K562 (cell line): ENCODE measurements at regions not wholly inside any gene's neighbourhood (a gene's known extent, or its start where the extent isn't known, plus 50 kb on each side); places are given as distances from the start of the nearest gene placed in this dataset.

Source experiments
- ATAC-seq: fragments of 200-7000 bp; cut with Tn5 transposase; 3 replicates; pipeline ENCODE4 v1.9.1; 2020; ENCODE audit warnings: moderate library complexity
- BruUV-seq: library from RNA; stranded (reverse); fragments of 400-500 nt; replicated peaks from 2 replicates; lab custom pipeline; 2021; lab: Mats Ljungman, UMichigan
- CTCF ChIA-PET: fragments of 300-600 bp; formaldehyde crosslinking; extraction: SDS; loops from one replicate; lab custom pipeline; 2021; ENCODE audit warnings: low intra/inter-chr PET ratio; lab: Yijun Ruan, JAX
- POLR2A ChIA-PET: fragments of 300-600, 350-650 bp; sonication (Branson Sonifier 250); formaldehyde crosslinking; extraction: SDS; loops from one replicate; lab custom pipeline; 2021; ENCODE audit warnings: antibody characterized with exemption, inconsistent platforms; lab: Yijun Ruan, JAX
- DNase-seq, 4 experiments: peaks; one replicate each; pipeline versions ENCODE4 v3.0.0 to v3.0.0-alpha.2; 2011 to 2018; ENCODE audit warnings: low spot score in 3 of 4, mixed read lengths in 3 of 4; ENCODE audit errors: extremely low read depth in 1 of 4
- FAIRE-seq: peaks from 2 replicates; lab custom pipeline; 2011; peaks lifted over from hg19 to GRCh38; lab: Jason Lieb, UNC
- H2AFZ ChIP-seq: 2 replicates; pipeline ENCODE4 v1.6.0; 2011; ENCODE audit warnings: low read depth, low read length, control low read depth, inconsistent platforms
- H3K27ac ChIP-seq: fragments of 200-600 bp; 3 replicates; pipeline ENCODE4 v1.8.0; 2011; ENCODE audit warnings: low read depth, mild to moderate bottlenecking, control low read depth, inconsistent platforms, low read length, moderate library complexity, mixed read lengths; ENCODE audit errors: extremely low read depth
- H3K27me3 ChIP-seq, 2 experiments: fragments of 300-600 bp in 1 of 2; 2 replicates in 1 of 2; 3 replicates in 1 of 2; pipeline versions ENCODE4 v1.6.0 to v1.8.0; 2011; ENCODE audit warnings: inconsistent platforms in 2 of 2, low read length in 2 of 2, mild to moderate bottlenecking in 1 of 2, mixed read lengths in 1 of 2, moderate library complexity in 1 of 2; ENCODE audit not compliant: control insufficient read depth in 2 of 2, insufficient read depth in 2 of 2
- H3K36me3 ChIP-seq: fragments of 300-600 bp; 3 replicates; pipeline ENCODE4 v1.8.0; 2011; ENCODE audit warnings: mild to moderate bottlenecking, low read length, inconsistent platforms; ENCODE audit not compliant: control insufficient read depth, insufficient read depth
- H3K4me1 ChIP-seq, 2 experiments: fragments of 200-600 bp in 1 of 2; replicated peaks in 1 of 2; 2 replicates in 1 of 2; 3 replicates in 1 of 2; pipeline versions ENCODE4 v1.5.1 to v1.8.0; 2011; ENCODE audit warnings: inconsistent platforms in 2 of 2, low read length in 2 of 2, mild to moderate bottlenecking in 1 of 2, mixed read lengths in 1 of 2, moderate library complexity in 1 of 2; ENCODE audit not compliant: control insufficient read depth in 2 of 2, insufficient read depth in 2 of 2
- H3K4me2 ChIP-seq: 2 replicates; pipeline ENCODE4 v1.6.1; 2011; ENCODE audit warnings: low read length, control low read depth, inconsistent platforms, mixed read lengths; ENCODE audit not compliant: insufficient read depth
- H3K4me3 ChIP-seq: fragments of 200-600 bp; sonication (generic), shearing (Covaris generic); 2 replicates; pipeline ENCODE4 v1.5.1; 2016; ENCODE audit warnings: control low read depth, inconsistent platforms
- H3K79me2 ChIP-seq: fragments of 200-600 bp; 3 replicates; pipeline ENCODE4 v1.8.0; 2011; ENCODE audit warnings: low read length, inconsistent platforms; ENCODE audit not compliant: control insufficient read depth, insufficient read depth
- H3K9ac ChIP-seq, 2 experiments: 2 replicates each; pipeline versions ENCODE4 v1.6.0 to v1.6.1; 2011; ENCODE audit warnings: low read depth in 2 of 2, low read length in 2 of 2, control low read depth in 1 of 2, inconsistent platforms in 1 of 2, mild to moderate bottlenecking in 1 of 2, mixed read lengths in 1 of 2; ENCODE audit not compliant: insufficient read depth in 1 of 2
- H3K9me1 ChIP-seq: one replicate; pipeline ENCODE4 v1.6.0; 2011; ENCODE audit warnings: inconsistent platforms, mild to moderate bottlenecking, low read length, moderate library complexity; ENCODE audit not compliant: control insufficient read depth, insufficient read depth
- H3K9me3 ChIP-seq: replicated peaks from 2 replicates; pipeline ENCODE4 v1.5.1; 2011; ENCODE audit warnings: low read depth, low read length, inconsistent platforms; ENCODE audit not compliant: control insufficient read depth, insufficient read depth
- H4K20me1 ChIP-seq: replicated peaks from 2 replicates; pipeline ENCODE4 v1.6.1; 2011; ENCODE audit warnings: low read length, inconsistent platforms, mixed read lengths; ENCODE audit not compliant: control insufficient read depth, insufficient read depth
- BCOR ChIP-seq: fragments of 450-650 bp; IDR thresholded peaks from 2 replicates; pipeline ENCODE4 v1.6.1; 2016
- BRF2 ChIP-seq: IDR thresholded peaks from 3 replicates; pipeline ENCODE4 v1.6.1; 2011; ENCODE audit warnings: borderline replicate concordance, mild to moderate bottlenecking; ENCODE audit not compliant: insufficient read length, insufficient read depth
- CBX2 ChIP-seq: fragments of 200-600 bp; sonication (generic); IDR thresholded peaks from one replicate; pipeline ENCODE4 v1.6.1; 2012; ENCODE audit warnings: mild to moderate bottlenecking, low read length, inconsistent platforms; ENCODE audit not compliant: insufficient read depth, poor library complexity, severe bottlenecking
- E2F4 ChIP-seq: sonication (generic); formaldehyde crosslinking; IDR thresholded peaks from 2 replicates; pipeline ENCODE4 v1.8.0; 2022; ENCODE audit warnings: mild to moderate bottlenecking, low read depth, missing genetic modification reagents
- EHMT2 ChIP-seq: fragments of 450-650 bp; IDR thresholded peaks from 2 replicates; pipeline ENCODE4 v1.6.1; 2018; ENCODE audit warnings: antibody characterized with exemption
- LEF1 ChIP-seq: fragments of 450-650 bp; IDR thresholded peaks from 2 replicates; pipeline ENCODE4 v1.6.1; 2016; ENCODE audit warnings: mild to moderate bottlenecking
- MXI1 ChIP-seq: IDR thresholded peaks from 2 replicates; pipeline ENCODE4 v1.6.1; 2011; ENCODE audit warnings: low read depth, mild to moderate bottlenecking, improper control_type of control experiment, low read length
- RUNX1 ChIP-seq: sonication (generic); IDR thresholded peaks from 2 replicates; pipeline ENCODE4 v1.6.1; 2016; ENCODE audit warnings: antibody characterized with exemption, low read depth
- SP1 ChIP-seq: sonication (generic); formaldehyde crosslinking; IDR thresholded peaks from 2 replicates; pipeline ENCODE4 v1.8.1; 2022; ENCODE audit warnings: mild to moderate bottlenecking, missing genetic modification reagents
- SRF ChIP-seq, 2 experiments: fragments of 250-450, 450-650 bp in 1 of 2; sonication (Bioruptor Pico) in 1 of 2; sonication (generic) in 1 of 2; formaldehyde crosslinking; IDR thresholded peaks; 2 replicates each; pipeline versions ENCODE4 v1.5.0 to v1.5.1; 2020 to 2022; ENCODE audit warnings: mild to moderate bottlenecking in 1 of 2, missing genetic modification reagents in 1 of 2
- YBX1 ChIP-seq: fragments of 450-650 bp; IDR thresholded peaks from 2 replicates; pipeline ENCODE4 v1.7.1; 2016; ENCODE audit warnings: mild to moderate bottlenecking
- ZNF239 ChIP-seq: fragments of 250-450 bp; sonication (Bioruptor Pico); IDR thresholded peaks from 2 replicates; pipeline ENCODE4 v1.4.0; 2020; ENCODE audit warnings: mild to moderate bottlenecking
- ZNF512 ChIP-seq: IDR thresholded peaks from 2 replicates; pipeline ENCODE4 v1.6.1; 2016; ENCODE audit warnings: missing genetic modification characterization, missing compliant biosample characterization
- ZNF778 ChIP-seq: fragments of 450-650 bp; formaldehyde crosslinking; IDR thresholded peaks from 2 replicates; pipeline ENCODE4 v1.4.0; 2020; ENCODE audit warnings: mild to moderate bottlenecking, moderate library complexity
- WGBS: fragments of 100-300 bp; shearing (Covaris generic); methylation state at CpG from one replicate; pipeline ENCODE4 v1.1.6; 2016; ENCODE audit warnings: low coverage, mixed read lengths; ENCODE audit not compliant: insufficient coverage; ENCODE audit errors: missing lambda C conversion rate; 5-methylcytosine and 5-hydroxymethylcytosine counted together
- in situ Hi-C: fragments of 300-500 bp; cut with MboI; formaldehyde crosslinking; loops from 4 replicates; pipeline ENCODE4 v1.15.0; 2018; ENCODE audit warnings: inconsistent platforms, mixed read lengths
- intact Hi-C: fragments of 100-400 bp; cut with micrococcal nuclease; formaldehyde crosslinking; loops from 2 replicates; pipeline ENCODE4 v1.14.2; 2022

- no peaks in the 10 kb centered on the region for H3K79me2 ChIP-seq
- WGBS, result 2% methylated on average over 5 of the region's 5 CpGs
- no peak overlapping the region for H3K9ac ChIP-seq
- H3K9me1 ChIP-seq, result no peaks in the 10 kb centered on the region
- ATAC-seq, result no peak
- H4K20me1 ChIP-seq, result no peaks in the 10 kb centered on the region; the same call in 1 of the 2 replicates
- no peaks in the 10 kb centered on the region for H3K9me3 ChIP-seq
- no peaks in the 10 kb centered on the region for H3K36me3 ChIP-seq
- H3K4me2 ChIP-seq, result no peak overlapping the region
- no peak overlapping the region for H3K4me3 ChIP-seq
- no peak overlapping the region for H2AFZ ChIP-seq
- no peak overlapping the region for H3K27ac ChIP-seq
- ChIA-PET POLR2A (no interaction called here), CTCF (no interaction called here)
- BruUV-seq, result no TSS peak
- H3K27me3 ChIP-seq, result 0 out of 5 replicates have a peak, but pooled peaks cover 0 to 3% of the 10 kb centered on the region in 2 experiments
- in situ Hi-C loops (no loop called here), intact Hi-C loops (no loop called here)
- H3K4me1 ChIP-seq, result no peaks in the 10 kb centered on the region; a peak in 1 of 5 replicates
- DNase-seq, result no peak
- no peak for FAIRE-seq
- TF ChIP-seq RUNX1, result no peak
- TF ChIP-seq BRF2, result no peak
- TF ChIP-seq SRF (CRISPR knock-in tag; IDR thresholded peaks at IDR 0.05), result no peak
- no peak for TF ChIP-seq ZNF778 (CRISPR knock-in tag)
- TF ChIP-seq YBX1, result no peak
- no peak for TF ChIP-seq MXI1
- TF ChIP-seq ZNF512 (tag), result no peak
- no peak for TF ChIP-seq EHMT2
- TF ChIP-seq E2F4, result no peak
- TF ChIP-seq ZNF239 (CRISPR knock-in tag), result no peak
- TF ChIP-seq SP1 (CRISPR knock-in tag), result no peak
- TF ChIP-seq LEF1, result no peak
- no peak for TF ChIP-seq BCOR
- TF ChIP-seq CBX2, result no peak
- TF ChIP-seq, all 486 proteins: peak for 0
These were observed 217.8 kb downstream of the SOX2 start for GRCh38 chr3:181929501-181929900.
